GM19240 (cell line): ENCODE measurements at regions not wholly inside any gene's neighbourhood (a gene's known extent, or its start where the extent isn't known, plus 50 kb on each side); places are given as distances from the start of the nearest gene placed in this dataset.

Experiments used
- DNase-seq: peaks from one replicate; pipeline ENCODE4 v3.0.0; 2011; ENCODE audit warnings: low spot score; ENCODE audit not compliant: insufficient read length

GRCh38 chr2:126536605-126537200, 119.3 kb upstream of the GYPC start:
- DNase-seq, result no peak

- no peak for DNase-seq
These were observed 116.9 kb upstream of the GYPC start for GRCh38 chr2:126539101-126539500.

- DNase-seq, result no peak
These were observed 113.7 kb upstream of the GYPC start for GRCh38 chr2:126542247-126542646.

GRCh38 chr2:126543081-126543480, 112.9 kb upstream of the GYPC start:
- no peak for DNase-seq

GRCh38 chr2:126558029-126558428, 97.9 kb upstream of the GYPC start:
- DNase-seq, result no peak

- DNase-seq, result no peak
These were observed 87.2 kb upstream of the GYPC start for GRCh38 chr2:126568734-126569133.

- no peak for DNase-seq
These were observed 84.6 kb upstream of the GYPC start for GRCh38 chr2:126571403-126571802.

- DNase-seq, result no peak
These were observed 80.3 kb upstream of the GYPC start for GRCh38 chr2:126575631-126576030.

GRCh38 chr2:126579868-126580267, 76.1 kb upstream of the GYPC start:
- DNase-seq, result no peak

- DNase-seq, result no peak
These were observed 69.6 kb upstream of the GYPC start for GRCh38 chr2:126586317-126586716.

GRCh38 chr2:126599062-126599461, 56.9 kb upstream of the GYPC start:
- no peak for DNase-seq

- DNase-seq, result no peak
These were observed 55.2 kb upstream of the GYPC start for GRCh38 chr2:126600742-126601141.

- DNase-seq, result no peak
These were observed 53.6 kb upstream of the GYPC start for GRCh38 chr2:126602334-126602733.
